DND-41 (cell line): ENCODE measurements at regions not wholly inside any gene's neighbourhood (a gene's known extent, or its start where the extent isn't known, plus 50 kb on each side); places are given as distances from the start of the nearest gene placed in this dataset.

Experiments
- EZH2 ChIP-seq: IDR thresholded peaks from 3 replicates; pipeline ENCODE4 v1.6.1; 2012; ENCODE audit warnings: borderline replicate concordance, low read depth, mild to moderate bottlenecking, moderate library complexity, low read length, inconsistent platforms; ENCODE audit not compliant: severe bottlenecking
- TF ChIP-seq, protein P1 (sequence below): IDR thresholded peaks from 2 replicates; pipeline ENCODE4 v1.5.1; 2012; ENCODE audit warnings: borderline replicate concordance, low read length, moderate library complexity, mild to moderate bottlenecking; ENCODE audit not compliant: poor library complexity, severe bottlenecking; ENCODE audit errors: extremely low read depth

DNA sequence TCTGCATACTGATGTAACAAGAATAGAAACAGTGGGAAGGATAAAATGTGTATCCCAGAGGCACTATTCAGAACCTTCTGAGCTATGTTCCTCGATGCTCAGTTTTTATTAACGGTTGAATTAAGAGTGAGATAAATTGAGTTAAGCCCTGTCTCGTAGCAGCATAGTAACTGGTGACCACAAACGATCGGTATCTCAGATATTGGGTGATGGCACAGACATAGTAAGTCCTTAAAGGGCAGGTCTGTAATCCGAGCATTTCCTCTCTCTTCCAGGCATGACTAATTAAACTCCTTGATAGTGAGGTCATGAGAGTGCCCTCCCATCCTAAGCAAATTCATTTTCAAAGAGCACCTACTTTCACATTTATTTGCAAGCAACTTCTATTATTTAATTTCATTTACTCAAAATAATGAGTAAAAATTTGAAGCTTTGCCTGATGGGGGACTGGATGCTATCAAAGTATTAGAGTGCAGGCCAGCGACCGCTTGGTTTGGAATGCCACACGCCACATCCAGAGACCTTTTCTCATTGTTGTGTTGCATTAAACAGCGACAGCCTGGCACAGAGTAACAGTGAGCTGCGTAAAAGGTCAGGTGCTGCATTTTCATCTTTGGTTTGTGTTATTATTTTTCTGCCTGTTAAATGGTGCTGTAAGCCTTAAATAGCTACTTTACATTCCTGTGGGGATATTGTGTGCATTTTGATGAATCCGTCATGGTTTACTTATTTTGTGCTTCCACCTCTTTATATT is 101.9 kb downstream of the PCDH7 start:
- TF ChIP-seq, protein P1, sequence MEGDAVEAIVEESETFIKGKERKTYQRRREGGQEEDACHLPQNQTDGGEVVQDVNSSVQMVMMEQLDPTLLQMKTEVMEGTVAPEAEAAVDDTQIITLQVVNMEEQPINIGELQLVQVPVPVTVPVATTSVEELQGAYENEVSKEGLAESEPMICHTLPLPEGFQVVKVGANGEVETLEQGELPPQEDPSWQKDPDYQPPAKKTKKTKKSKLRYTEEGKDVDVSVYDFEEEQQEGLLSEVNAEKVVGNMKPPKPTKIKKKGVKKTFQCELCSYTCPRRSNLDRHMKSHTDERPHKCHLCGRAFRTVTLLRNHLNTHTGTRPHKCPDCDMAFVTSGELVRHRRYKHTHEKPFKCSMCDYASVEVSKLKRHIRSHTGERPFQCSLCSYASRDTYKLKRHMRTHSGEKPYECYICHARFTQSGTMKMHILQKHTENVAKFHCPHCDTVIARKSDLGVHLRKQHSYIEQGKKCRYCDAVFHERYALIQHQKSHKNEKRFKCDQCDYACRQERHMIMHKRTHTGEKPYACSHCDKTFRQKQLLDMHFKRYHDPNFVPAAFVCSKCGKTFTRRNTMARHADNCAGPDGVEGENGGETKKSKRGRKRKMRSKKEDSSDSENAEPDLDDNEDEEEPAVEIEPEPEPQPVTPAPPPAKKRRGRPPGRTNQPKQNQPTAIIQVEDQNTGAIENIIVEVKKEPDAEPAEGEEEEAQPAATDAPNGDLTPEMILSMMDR: no peak
- TF ChIP-seq EZH2: no peak
